BJ (cell line): ENCODE measurements at regions not wholly inside any gene's neighbourhood (a gene's known extent, or its start where the extent isn't known, plus 50 kb on each side); places are given as distances from the start of the nearest gene placed in this dataset.

Source experiments
- CTCF ChIA-PET: fragments of 350-600 bp; formaldehyde crosslinking; extraction: SDS; loops from one replicate; lab custom pipeline; 2021; ENCODE audit warnings: antibody characterized with exemption, inconsistent platforms; lab: Yijun Ruan, JAX
- POLR2A ChIA-PET: fragments of 300-600 bp; sonication (Branson Sonifier 250); formaldehyde crosslinking; extraction: SDS; loops from one replicate; lab custom pipeline; 2021; ENCODE audit warnings: antibody characterized with exemption; lab: Charles Lee
- DNase-seq: peaks from one replicate; pipeline ENCODE4 v3.0.0-alpha.2; 2011; ENCODE audit warnings: low read depth
- H3K27me3 ChIP-seq: 2 replicates; pipeline ENCODE4 v1.6.0; 2011; ENCODE audit warnings: low read length; ENCODE audit not compliant: control insufficient read depth, insufficient read depth
- H3K36me3 ChIP-seq: 2 replicates; pipeline ENCODE4 v1.5.1; 2011; ENCODE audit warnings: low read length; ENCODE audit not compliant: control insufficient read depth, insufficient read depth
- H3K4me3 ChIP-seq: 2 replicates; pipeline ENCODE4 v1.5.1; 2011; ENCODE audit warnings: low read depth, mild to moderate bottlenecking, control low read depth, low read length
- TF ChIP-seq, protein P1 (sequence below): IDR thresholded peaks from 2 replicates; pipeline ENCODE4 v1.5.1; 2011; ENCODE audit warnings: low read depth, mild to moderate bottlenecking, control low read depth, inconsistent platforms, low read length, moderate library complexity; ENCODE audit not compliant: insufficient read depth

DNA sequence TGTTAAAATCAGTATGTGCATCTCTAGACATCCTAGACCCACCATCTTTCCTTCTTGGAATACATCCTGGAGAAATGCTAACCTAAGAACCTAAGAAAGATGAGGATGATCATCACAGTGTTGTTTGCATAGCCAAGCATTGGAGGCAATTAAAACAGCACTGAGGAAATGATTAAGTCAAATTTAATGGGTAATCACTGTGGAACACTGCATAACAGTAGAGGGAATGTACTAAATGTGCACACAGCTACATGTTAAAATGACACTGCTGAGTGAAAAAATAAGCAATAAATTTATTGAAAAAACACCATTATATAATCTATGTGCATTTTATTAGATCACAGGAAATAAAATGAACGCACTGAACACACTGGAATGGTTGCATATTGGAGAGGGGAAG, 987.1 kb upstream of the SEL1L start:
- no peaks in the 10 kb centered on the region for H3K36me3 ChIP-seq
- ChIA-PET POLR2A (no interaction called here), CTCF (no interaction called here)
- no peaks in the 10 kb centered on the region for H3K27me3 ChIP-seq
- TF ChIP-seq, protein P1, sequence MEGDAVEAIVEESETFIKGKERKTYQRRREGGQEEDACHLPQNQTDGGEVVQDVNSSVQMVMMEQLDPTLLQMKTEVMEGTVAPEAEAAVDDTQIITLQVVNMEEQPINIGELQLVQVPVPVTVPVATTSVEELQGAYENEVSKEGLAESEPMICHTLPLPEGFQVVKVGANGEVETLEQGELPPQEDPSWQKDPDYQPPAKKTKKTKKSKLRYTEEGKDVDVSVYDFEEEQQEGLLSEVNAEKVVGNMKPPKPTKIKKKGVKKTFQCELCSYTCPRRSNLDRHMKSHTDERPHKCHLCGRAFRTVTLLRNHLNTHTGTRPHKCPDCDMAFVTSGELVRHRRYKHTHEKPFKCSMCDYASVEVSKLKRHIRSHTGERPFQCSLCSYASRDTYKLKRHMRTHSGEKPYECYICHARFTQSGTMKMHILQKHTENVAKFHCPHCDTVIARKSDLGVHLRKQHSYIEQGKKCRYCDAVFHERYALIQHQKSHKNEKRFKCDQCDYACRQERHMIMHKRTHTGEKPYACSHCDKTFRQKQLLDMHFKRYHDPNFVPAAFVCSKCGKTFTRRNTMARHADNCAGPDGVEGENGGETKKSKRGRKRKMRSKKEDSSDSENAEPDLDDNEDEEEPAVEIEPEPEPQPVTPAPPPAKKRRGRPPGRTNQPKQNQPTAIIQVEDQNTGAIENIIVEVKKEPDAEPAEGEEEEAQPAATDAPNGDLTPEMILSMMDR = no peak
- no peak overlapping the region for H3K4me3 ChIP-seq
- no peak for DNase-seq

- TF ChIP-seq, protein P1 = no peak
- ChIA-PET POLR2A (no interaction called here), CTCF (no interaction called here)
Measured at GRCh38 chr14:82521191-82521590, 987.5 kb upstream of the SEL1L start.

DNA sequence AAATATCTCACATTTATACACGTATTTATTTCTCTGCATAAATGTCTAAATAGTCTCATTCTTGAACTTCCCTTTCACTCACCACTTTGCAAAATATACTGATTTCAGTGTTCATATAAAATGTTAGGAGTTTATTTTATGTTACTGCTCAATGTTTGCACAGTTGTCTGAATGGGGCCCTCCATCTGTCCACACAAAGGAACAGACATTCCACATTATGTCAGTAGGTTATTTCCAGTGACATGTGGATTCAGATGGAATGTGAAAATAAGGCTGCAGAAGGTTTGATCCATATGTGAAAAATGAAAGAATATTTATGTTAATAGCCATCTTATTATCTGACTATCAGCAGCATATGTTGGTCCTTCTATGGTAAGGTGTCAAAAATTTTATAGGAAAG, 994.4 kb upstream of the SEL1L start:
- Histone ChIP-seq H3K36me3 (no peaks in the 10 kb centered on the region), H3K4me3 (no peak overlapping the region), H3K27me3 (no peaks in the 10 kb centered on the region)
- no peak for DNase-seq
- ChIA-PET POLR2A (no interaction called here), CTCF (no interaction called here)
- TF ChIP-seq, protein P1 = no peak

More at GRCh38 chr14:82521191-82521590, 987.5 kb upstream of the SEL1L start:
- no peak for DNase-seq
- no peak overlapping the region for H3K4me3 ChIP-seq
- no peaks in the 10 kb centered on the region for H3K36me3 ChIP-seq
- no peaks in the 10 kb centered on the region for H3K27me3 ChIP-seq

GRCh38 chr14:82533351-82533750, 999.7 kb upstream of the SEL1L start:
- H3K27me3 ChIP-seq = no peaks in the 10 kb centered on the region
- ChIA-PET POLR2A (no interaction called here), CTCF (no interaction called here)
- DNase-seq = no peak
- H3K36me3 ChIP-seq = no peaks in the 10 kb centered on the region
- H3K4me3 ChIP-seq = no peak overlapping the region
- TF ChIP-seq, protein P1 = no peak

DNA sequence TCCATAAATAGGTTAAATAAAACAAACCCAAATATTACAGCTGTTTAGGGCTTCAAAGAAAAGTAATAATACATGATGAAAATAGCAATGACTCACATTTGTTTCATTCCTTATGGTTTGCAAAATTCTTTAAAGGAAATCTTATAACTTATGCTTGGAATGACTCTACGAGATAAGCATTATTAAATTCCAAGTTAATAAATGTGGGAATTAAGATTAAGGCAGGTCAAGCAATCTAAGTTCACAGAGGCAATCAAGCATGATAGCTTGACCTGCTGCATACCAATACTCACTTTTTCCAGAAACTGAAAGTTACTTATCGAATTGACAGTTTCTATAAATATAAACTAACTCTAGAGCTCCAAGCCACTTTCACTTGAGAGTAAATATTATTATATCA, 1002.9 kb upstream of the SEL1L start:
- no peak overlapping the region for H3K4me3 ChIP-seq
- TF ChIP-seq, protein P1 = no peak
- H3K27me3 ChIP-seq = no peaks in the 10 kb centered on the region
- no peaks in the 10 kb centered on the region for H3K36me3 ChIP-seq
- CTCF ChIA-PET = no interaction called here
- POLR2A ChIA-PET = no interaction called here
- no peak for DNase-seq
